GM23338 (cell line): ENCODE measurements at regions not wholly inside any gene's neighbourhood (a gene's known extent, or its start where the extent isn't known, plus 50 kb on each side); places are given as distances from the start of the nearest gene placed in this dataset.

Experiments
- EZH2phosphoT487 ChIP-seq: fragments of 200-600 bp; sonication (generic); IDR thresholded peaks from one replicate; pipeline ENCODE4 v1.8.1; 2018; ENCODE audit warnings: antibody characterized with exemption; ENCODE audit not compliant: unreplicated experiment
- JUNB ChIP-seq: IDR thresholded peaks from one replicate; pipeline ENCODE4 v1.6.1; 2016; ENCODE audit warnings: antibody characterized with exemption; ENCODE audit not compliant: unreplicated experiment
- TF ChIP-seq, protein P1 (sequence below), 2 experiments: fragments of 200-600 bp in 1 of 2; sonication (generic) in 1 of 2; conservative IDR thresholded peaks; 2 replicates each; pipeline versions ENCODE4 v1.5.1 to v1.6.1; 2016 to 2017; ENCODE audit warnings: antibody characterized with exemption in 2 of 2, low read depth in 2 of 2, mild to moderate bottlenecking in 2 of 2, moderate library complexity in 1 of 2

DNA sequence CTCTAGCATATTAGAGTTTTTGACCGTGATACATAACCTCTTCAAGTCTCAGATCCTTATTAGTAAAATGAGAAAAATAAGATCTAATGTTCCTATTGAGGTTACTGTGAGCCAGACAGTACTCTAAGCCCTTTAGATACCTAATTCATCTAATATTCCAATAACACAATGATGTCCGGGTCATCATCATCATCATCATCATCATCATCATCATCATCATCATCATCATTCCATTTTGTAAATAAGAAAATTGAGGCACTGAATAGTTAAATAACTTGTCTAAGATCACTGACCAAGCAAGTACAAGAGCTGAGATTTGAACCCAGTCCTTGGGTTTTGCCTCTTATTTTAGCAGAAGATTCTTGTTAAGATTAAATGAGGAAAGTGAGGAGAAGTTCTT lies 643.0 kb downstream of the HDGFL1 start:
- TF ChIP-seq, protein P1, sequence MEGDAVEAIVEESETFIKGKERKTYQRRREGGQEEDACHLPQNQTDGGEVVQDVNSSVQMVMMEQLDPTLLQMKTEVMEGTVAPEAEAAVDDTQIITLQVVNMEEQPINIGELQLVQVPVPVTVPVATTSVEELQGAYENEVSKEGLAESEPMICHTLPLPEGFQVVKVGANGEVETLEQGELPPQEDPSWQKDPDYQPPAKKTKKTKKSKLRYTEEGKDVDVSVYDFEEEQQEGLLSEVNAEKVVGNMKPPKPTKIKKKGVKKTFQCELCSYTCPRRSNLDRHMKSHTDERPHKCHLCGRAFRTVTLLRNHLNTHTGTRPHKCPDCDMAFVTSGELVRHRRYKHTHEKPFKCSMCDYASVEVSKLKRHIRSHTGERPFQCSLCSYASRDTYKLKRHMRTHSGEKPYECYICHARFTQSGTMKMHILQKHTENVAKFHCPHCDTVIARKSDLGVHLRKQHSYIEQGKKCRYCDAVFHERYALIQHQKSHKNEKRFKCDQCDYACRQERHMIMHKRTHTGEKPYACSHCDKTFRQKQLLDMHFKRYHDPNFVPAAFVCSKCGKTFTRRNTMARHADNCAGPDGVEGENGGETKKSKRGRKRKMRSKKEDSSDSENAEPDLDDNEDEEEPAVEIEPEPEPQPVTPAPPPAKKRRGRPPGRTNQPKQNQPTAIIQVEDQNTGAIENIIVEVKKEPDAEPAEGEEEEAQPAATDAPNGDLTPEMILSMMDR (conservative IDR thresholded peaks at IDR 0.05; ENCODE audit: low read depth in 2 of 2), result no peak
- TF ChIP-seq EZH2phosphoT487 (no peak), JUNB (no peak)
